Mesendoderm (in vitro differentiated cells): ENCODE measurements at regions not wholly inside any gene's neighbourhood (a gene's known extent, or its start where the extent isn't known, plus 50 kb on each side); places are given as distances from the start of the nearest gene placed in this dataset.
"Not testable (repeated sequence)": the region's sequence is repeated elsewhere in the genome, so short reads cannot be mapped to it uniquely, and the experiment has no call there.

Source experiments
- DNase-seq: peaks from one replicate; pipeline ENCODE4 v3.0.0; 2013
- H2AK5ac ChIP-seq: 2 replicates; pipeline ENCODE4 v1.6.1; 2013; ENCODE audit warnings: low read length, inconsistent platforms
- H2BK120ac ChIP-seq: 2 replicates; pipeline ENCODE4 v1.6.1; 2013; ENCODE audit warnings: low read depth, mild to moderate bottlenecking, low read length, moderate library complexity, mixed read lengths
- H2BK15ac ChIP-seq: replicated peaks from 2 replicates; pipeline ENCODE4 v1.6.1; 2013; ENCODE audit warnings: low read depth, mild to moderate bottlenecking, moderate library complexity
- H2BK5ac ChIP-seq: 2 replicates; pipeline ENCODE4 v1.6.1; 2013; ENCODE audit warnings: low read length, inconsistent platforms
- H3K18ac ChIP-seq: 2 replicates; pipeline ENCODE4 v1.6.1; 2013; ENCODE audit warnings: mild to moderate bottlenecking, low read length, mixed read lengths
- H3K23ac ChIP-seq: one replicate; pipeline ENCODE4 v1.6.1; 2013; ENCODE audit warnings: low read length
- H3K27ac ChIP-seq: 2 replicates; pipeline ENCODE4 v1.5.1; 2013; ENCODE audit warnings: low read depth, mild to moderate bottlenecking, inconsistent platforms, low read length, moderate library complexity
- H3K27me3 ChIP-seq: 2 replicates; pipeline ENCODE4 v1.6.1; 2013; ENCODE audit warnings: low read length, control low read depth, mild to moderate bottlenecking, inconsistent platforms; ENCODE audit not compliant: insufficient read depth, poor library complexity
- H3K36me3 ChIP-seq: 2 replicates; pipeline ENCODE4 v1.6.1; 2013; ENCODE audit warnings: low read length, inconsistent platforms; ENCODE audit not compliant: control insufficient read depth, insufficient read depth
- H3K4ac ChIP-seq: one replicate; pipeline ENCODE4 v1.6.1; 2013; ENCODE audit warnings: low read depth, mild to moderate bottlenecking, low read length, moderate library complexity
- H3K4me1 ChIP-seq: 2 replicates; pipeline ENCODE4 v1.6.1; 2013; ENCODE audit warnings: low read depth, low read length, inconsistent platforms; ENCODE audit not compliant: control insufficient read depth
- H3K4me2 ChIP-seq: 2 replicates; pipeline ENCODE4 v1.6.1; 2013; ENCODE audit warnings: low read length
- H3K4me3 ChIP-seq: 2 replicates; pipeline ENCODE4 v1.5.1; 2013; ENCODE audit warnings: mild to moderate bottlenecking, low read length
- H3K56ac ChIP-seq: one replicate; pipeline ENCODE4 v1.6.1; 2013; ENCODE audit warnings: low read length
- H3K79me1 ChIP-seq: 2 replicates; pipeline ENCODE4 v1.6.1; 2013; ENCODE audit warnings: low read length, inconsistent platforms
- H3K79me2 ChIP-seq: 2 replicates; pipeline ENCODE4 v1.6.1; 2013; ENCODE audit warnings: mild to moderate bottlenecking, low read length; ENCODE audit not compliant: control insufficient read depth, insufficient read depth
- H3K9ac ChIP-seq: 2 replicates; pipeline ENCODE4 v1.6.1; 2013; ENCODE audit warnings: low read length, inconsistent platforms
- H4K5ac ChIP-seq: one replicate; pipeline ENCODE4 v1.6.1; 2013; ENCODE audit warnings: low read length
- H4K8ac ChIP-seq: one replicate; pipeline ENCODE4 v1.6.1; 2013; ENCODE audit warnings: low read depth, mild to moderate bottlenecking, control low read depth, low read length, moderate library complexity
- WGBS: extraction: QIAGEN DNeasy Blood & Tissue Kit; methylation state at CpG from one replicate; pipeline ENCODE4 v1.1.7; 2013; ENCODE audit warnings: low lambda C conversion rate, missing lambda C conversion rate; ENCODE audit not compliant: insufficient coverage; ENCODE audit errors: extremely low coverage; 5-methylcytosine and 5-hydroxymethylcytosine counted together

- DNase-seq: no peak
- no peak overlapping the region for H3K9ac ChIP-seq
- no peaks in the 10 kb centered on the region for H3K79me2 ChIP-seq
- no peak overlapping the region for H3K4ac ChIP-seq
- no peaks in the 10 kb centered on the region for H3K4me1 ChIP-seq
- H4K5ac ChIP-seq: no peak overlapping the region
- H4K8ac ChIP-seq: no peak overlapping the region
- no CpG with 5 or more reads among the region's 2 CpGs for WGBS
- H2BK5ac ChIP-seq: no peak overlapping the region
- H3K27ac ChIP-seq: no peak overlapping the region
- no peak overlapping the region for H3K56ac ChIP-seq
- no peak overlapping the region for H2AK5ac ChIP-seq
- H2BK120ac ChIP-seq: no peak overlapping the region
- no peaks in the 10 kb centered on the region for H3K79me1 ChIP-seq
- H2BK15ac ChIP-seq: no peak overlapping the region
- H3K27me3 ChIP-seq: no peaks in the 10 kb centered on the region
- H3K36me3 ChIP-seq: no peaks in the 10 kb centered on the region
- H3K23ac ChIP-seq: no peak overlapping the region
- no peak overlapping the region for H3K4me2 ChIP-seq
- no peak overlapping the region for H3K4me3 ChIP-seq
- no peak overlapping the region for H3K18ac ChIP-seq
Measured at GRCh38 chr21:17390569-17390968, 122.3 kb upstream of the CXADR start.

- no peak overlapping the region for H3K18ac ChIP-seq
- no peaks in the 10 kb centered on the region for H3K36me3 ChIP-seq
- no peaks in the 10 kb centered on the region for H3K27me3 ChIP-seq
- H4K8ac ChIP-seq: no peak overlapping the region
- H3K27ac ChIP-seq: no peak overlapping the region
- H2BK120ac ChIP-seq: no peak overlapping the region
- H2AK5ac ChIP-seq: no peak overlapping the region
- no peak overlapping the region for H2BK15ac ChIP-seq
- no peak for DNase-seq
- H3K9ac ChIP-seq: no peak overlapping the region
- no peak overlapping the region for H3K4me2 ChIP-seq
- WGBS: no CpG with 5 or more reads among the region's 3 CpGs
- H2BK5ac ChIP-seq: no peak overlapping the region
- no peak overlapping the region for H3K4ac ChIP-seq
- H3K23ac ChIP-seq: no peak overlapping the region
- H3K79me1 ChIP-seq: no peaks in the 10 kb centered on the region
- H3K4me3 ChIP-seq: no peak overlapping the region
- H3K79me2 ChIP-seq: no peaks in the 10 kb centered on the region
- no peak overlapping the region for H3K56ac ChIP-seq
- no peaks in the 10 kb centered on the region for H3K4me1 ChIP-seq
- H4K5ac ChIP-seq: no peak overlapping the region
Measured at GRCh38 chr21:17391811-17392340, 121.0 kb upstream of the CXADR start.

GRCh38 chr21:17393413-17393812, 119.4 kb upstream of the CXADR start:
- H3K9ac ChIP-seq: no peak overlapping the region
- no CpG with 5 or more reads among the region's 4 CpGs for WGBS
- no peak overlapping the region for H3K27ac ChIP-seq
- no peak overlapping the region for H3K4ac ChIP-seq
- no peak overlapping the region for H3K18ac ChIP-seq
- no peak overlapping the region for H3K56ac ChIP-seq
- no peak overlapping the region for H2BK5ac ChIP-seq
- no peak overlapping the region for H3K23ac ChIP-seq
- no peak overlapping the region for H3K4me3 ChIP-seq
- no peak overlapping the region for H2AK5ac ChIP-seq
- no peaks in the 10 kb centered on the region for H3K27me3 ChIP-seq
- no peak overlapping the region for H4K8ac ChIP-seq
- no peak overlapping the region for H2BK15ac ChIP-seq
- no peak for DNase-seq
- no peaks in the 10 kb centered on the region for H3K79me1 ChIP-seq
- no peak overlapping the region for H3K4me2 ChIP-seq
- H3K79me2 ChIP-seq: no peaks in the 10 kb centered on the region
- no peak overlapping the region for H4K5ac ChIP-seq
- H2BK120ac ChIP-seq: no peak overlapping the region
- no peaks in the 10 kb centered on the region for H3K4me1 ChIP-seq
- no peaks in the 10 kb centered on the region for H3K36me3 ChIP-seq

GRCh38 chr21:17396948-17397347, 115.9 kb upstream of the CXADR start:
- Histone ChIP-seq H3K23ac (no peak overlapping the region), H3K18ac (no peak overlapping the region), H4K8ac (no peak overlapping the region), H2BK15ac (no peak overlapping the region), H3K4ac (no peak overlapping the region), H3K79me1 (no peaks in the 10 kb centered on the region), H3K9ac (no peak overlapping the region), H3K4me2 (no peak overlapping the region), H4K5ac (no peak overlapping the region), H3K27me3 (no peaks in the 10 kb centered on the region), H3K4me3 (no peak overlapping the region), H2BK5ac (no peak overlapping the region), H3K4me1 (no peaks in the 10 kb centered on the region), H3K56ac (no peak overlapping the region), H3K27ac (no peak overlapping the region), H2BK120ac (no peak overlapping the region), H3K36me3 (no peaks in the 10 kb centered on the region), H3K79me2 (no peaks in the 10 kb centered on the region), H2AK5ac (no peak overlapping the region)
- no peak for DNase-seq

- Histone ChIP-seq H2BK120ac (no peak overlapping the region), H3K27me3 (no peaks in the 10 kb centered on the region), H3K23ac (no peak overlapping the region), H4K5ac (no peak overlapping the region), H3K79me2 (no peaks in the 10 kb centered on the region), H4K8ac (no peak overlapping the region), H2BK5ac (no peak overlapping the region), H3K4me1 (no peaks in the 10 kb centered on the region), H3K4ac (no peak overlapping the region), H3K9ac (no peak overlapping the region), H3K56ac (no peak overlapping the region), H3K27ac (no peak overlapping the region), H2AK5ac (no peak overlapping the region), H3K36me3 (no peaks in the 10 kb centered on the region), H3K4me2 (no peak overlapping the region), H3K79me1 (no peaks in the 10 kb centered on the region), H3K4me3 (no peak overlapping the region), H3K18ac (no peak overlapping the region), H2BK15ac (no peak overlapping the region)
- no peak for DNase-seq
Measured at GRCh38 chr21:17397703-17398102, 115.1 kb upstream of the CXADR start.

GRCh38 chr21:17398954-17399353, 113.9 kb upstream of the CXADR start:
- not testable (repeated sequence) for H3K23ac ChIP-seq, H3K27ac ChIP-seq, H3K27me3 ChIP-seq, H2BK15ac ChIP-seq, H3K79me2 ChIP-seq, H3K18ac ChIP-seq, H3K4me1 ChIP-seq, H2BK120ac ChIP-seq, H3K36me3 ChIP-seq, H4K8ac ChIP-seq, H3K56ac ChIP-seq, H3K9ac ChIP-seq, H2BK5ac ChIP-seq, H3K4me2 ChIP-seq, H4K5ac ChIP-seq, DNase-seq, H3K4me3 ChIP-seq, H3K4ac ChIP-seq, H2AK5ac ChIP-seq, H3K79me1 ChIP-seq
- no CpG with 5 or more reads among the region's 4 CpGs for WGBS
